SIG-M5 treated with dmso at 0.1 percent for 504 hours (cell line): ENCODE measurements at regions not wholly inside any gene's neighbourhood (a gene's known extent, or its start where the extent isn't known, plus 50 kb on each side); places are given as distances from the start of the nearest gene placed in this dataset.
A peak's percentile ranks its signal among the peaks of the same experiment; 100 is the strongest.

Source experiments
- DNase-seq: peaks from one replicate; lab custom pipeline; 2025; ENCODE audit not compliant: unreplicated experiment; lab: John Stamatoyannopoulos, UW

DNA sequence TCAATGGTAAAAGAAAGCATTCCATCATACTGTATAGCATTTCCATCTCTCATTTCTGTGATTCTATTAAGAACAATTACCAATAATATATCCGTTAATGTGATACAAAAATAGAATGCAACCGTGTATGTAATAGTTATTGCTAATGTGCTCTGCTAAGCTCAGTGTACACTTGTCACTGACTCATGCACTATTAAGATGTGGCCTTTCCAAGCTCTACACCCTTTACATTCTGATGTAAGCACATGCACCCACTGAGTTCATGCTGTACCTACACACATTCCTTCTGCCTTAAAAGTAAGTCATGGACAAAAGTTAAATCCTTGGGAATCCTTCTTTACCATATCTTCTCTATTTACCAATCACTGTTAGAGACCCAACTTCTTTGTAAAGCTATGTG, 319.1 kb downstream of the ZSWIM6 start:
- DNase-seq, result no peak

DNA sequence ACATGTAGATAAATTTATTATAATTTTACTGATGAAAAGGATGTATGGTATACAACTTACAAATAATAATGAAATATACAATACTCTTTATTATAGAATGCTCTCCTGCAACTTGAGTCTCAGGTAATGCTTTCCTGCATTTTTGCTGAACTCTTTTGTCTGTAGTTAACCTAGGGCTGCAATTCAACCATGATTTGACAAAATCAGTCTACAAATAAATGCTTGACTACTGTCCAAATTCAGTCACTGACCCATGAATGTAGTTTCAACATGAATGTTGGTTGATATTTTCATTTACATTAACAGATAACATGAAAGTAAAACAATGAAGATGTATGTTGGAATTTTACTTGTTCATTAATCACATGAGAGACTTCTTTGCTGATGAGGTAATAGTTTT, 320.9 kb downstream of the ZSWIM6 start:
- no peak for DNase-seq

DNA sequence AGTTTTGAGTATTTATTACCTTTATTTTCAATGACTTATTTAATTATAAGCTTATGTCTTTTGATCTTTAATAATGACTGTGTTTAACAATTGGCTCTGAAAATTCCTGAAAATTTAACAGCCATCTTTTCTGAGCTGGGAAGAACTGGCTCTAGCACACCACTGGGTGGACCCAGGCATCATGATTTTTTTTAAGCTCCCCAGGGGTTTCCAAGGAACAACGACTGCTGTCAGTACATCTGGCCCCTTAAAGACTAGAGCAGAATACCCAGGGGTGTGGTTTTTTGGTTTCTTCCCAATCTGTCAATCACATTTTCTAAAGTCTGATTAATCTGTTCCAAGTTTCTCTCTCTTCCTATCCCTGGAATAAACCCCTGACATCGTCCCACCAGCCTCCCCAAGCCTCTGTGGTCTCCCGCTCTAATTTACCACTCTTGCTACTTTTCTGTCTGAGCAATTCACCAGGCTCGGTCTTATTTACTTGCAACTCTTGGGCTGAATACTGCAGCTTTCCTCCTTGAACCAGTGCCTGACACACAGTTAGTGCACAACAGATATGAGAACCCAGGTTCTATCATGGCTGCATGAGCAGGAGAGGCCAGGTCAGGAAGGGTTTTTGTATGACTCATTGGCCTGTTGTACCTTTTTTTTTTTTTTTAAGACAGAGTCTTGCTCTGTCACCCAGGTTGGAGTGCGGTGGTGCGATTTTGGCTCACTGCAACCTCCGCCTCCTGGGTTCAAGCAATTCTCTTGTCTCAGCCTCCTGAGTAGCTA, 321.9 kb downstream of the ZSWIM6 start:
- DNase-seq, result no peak

DNA sequence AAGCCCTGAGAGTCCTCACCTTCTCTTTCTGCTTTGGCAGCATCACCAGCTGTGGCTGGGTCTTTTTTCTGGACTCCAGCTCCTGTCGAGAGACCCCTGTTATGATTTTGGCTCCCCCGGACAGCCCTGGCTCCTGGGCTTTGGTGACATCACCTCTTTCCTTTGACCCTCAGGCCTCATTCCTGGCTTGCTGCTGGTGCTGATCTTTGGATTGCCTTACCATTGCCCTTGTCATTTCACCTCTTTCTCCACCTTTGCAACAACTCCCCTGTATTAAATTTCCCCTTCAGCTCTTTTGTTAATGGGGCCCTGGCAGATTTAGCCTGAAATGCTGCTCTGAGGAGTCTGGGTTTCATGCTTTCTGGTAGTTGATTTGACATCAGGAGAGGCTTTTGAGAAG, 322.8 kb downstream of the ZSWIM6 start:
- no peak for DNase-seq

DNA sequence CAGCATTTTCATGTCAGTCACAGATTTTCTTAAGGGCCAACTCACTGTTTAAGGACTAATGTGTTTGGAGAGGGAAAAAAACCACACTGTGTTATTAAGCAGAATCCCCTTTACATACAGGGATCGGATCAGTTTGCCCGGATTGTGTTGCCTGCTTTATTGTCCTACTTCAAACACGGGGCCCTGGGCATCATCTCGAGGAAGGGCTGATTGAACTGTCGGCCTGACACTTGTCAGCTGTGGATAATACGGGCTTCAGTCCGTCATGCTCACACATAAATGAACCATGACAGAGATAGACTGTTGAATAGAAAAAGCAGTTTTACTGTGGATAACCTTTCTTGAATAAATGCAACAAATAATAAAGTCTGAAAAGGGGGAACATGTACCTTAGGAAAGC, 325.0 kb downstream of the ZSWIM6 start:
- no peak for DNase-seq

DNA sequence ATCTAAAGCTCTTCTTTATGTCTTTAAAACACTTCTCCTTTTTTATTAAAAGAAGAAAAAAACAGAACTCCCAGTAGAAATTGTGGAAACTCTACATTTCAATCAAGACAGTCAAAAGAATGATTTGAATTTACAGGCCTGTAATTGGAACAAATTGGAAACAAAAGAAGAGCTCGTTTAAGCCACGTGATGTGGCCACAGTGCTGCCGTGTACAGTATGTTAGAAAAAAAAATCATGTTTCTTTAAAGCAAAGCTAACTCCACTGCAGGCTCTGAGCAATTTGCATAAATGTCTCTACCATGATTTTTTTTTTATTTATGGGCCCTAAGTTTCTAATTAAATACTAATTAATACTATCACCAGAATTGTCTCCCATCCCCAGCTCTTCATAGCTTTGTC, 325.6 kb downstream of the ZSWIM6 start:
- no peak for DNase-seq

DNA sequence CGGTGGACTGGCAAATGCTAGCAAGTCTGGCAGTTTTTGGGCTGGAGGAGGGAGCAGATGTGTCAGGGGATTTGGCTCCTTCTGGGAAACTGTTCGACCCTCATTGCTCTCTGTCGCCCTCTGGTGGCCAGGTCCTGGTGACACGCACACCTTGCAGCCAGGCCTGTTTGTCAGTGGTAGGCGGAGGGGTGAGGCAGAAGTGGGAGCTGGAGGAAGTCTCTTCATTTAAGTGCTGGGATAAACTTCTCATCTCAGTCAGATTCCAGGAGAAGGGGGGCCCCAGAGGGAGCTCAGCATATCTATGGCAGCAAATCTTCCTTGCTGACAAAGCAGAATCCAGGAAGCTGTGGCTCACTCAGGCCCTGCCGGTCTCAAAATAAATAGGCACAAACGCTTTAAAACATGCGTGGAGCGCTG, 326.5 kb downstream of the ZSWIM6 start:
- DNase-seq, result peak; percentile 35

DNA sequence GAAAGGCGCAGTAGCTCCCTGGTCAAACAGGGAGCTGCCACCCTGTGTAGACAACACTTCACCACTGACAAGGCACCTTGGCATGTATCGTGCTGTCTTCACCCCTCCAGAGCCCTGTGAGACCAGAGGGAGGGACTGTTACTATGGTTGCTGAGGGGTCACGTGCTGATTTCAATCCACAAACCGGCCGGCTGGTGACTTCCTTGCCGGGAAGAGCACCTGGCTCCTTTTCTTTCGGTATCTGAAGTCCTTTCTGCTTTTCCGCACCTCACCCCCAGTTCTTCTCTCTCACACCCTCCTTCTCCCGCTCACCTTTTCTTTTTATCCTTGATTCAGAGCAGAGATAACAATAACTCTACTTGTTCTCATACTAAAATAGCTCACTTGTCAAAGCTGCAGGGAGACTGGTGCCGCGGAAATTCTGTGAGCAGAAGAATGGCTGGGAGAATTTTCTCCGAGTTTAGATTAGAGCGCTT, 327.2 kb downstream of the ZSWIM6 start:
- no peak for DNase-seq

DNA sequence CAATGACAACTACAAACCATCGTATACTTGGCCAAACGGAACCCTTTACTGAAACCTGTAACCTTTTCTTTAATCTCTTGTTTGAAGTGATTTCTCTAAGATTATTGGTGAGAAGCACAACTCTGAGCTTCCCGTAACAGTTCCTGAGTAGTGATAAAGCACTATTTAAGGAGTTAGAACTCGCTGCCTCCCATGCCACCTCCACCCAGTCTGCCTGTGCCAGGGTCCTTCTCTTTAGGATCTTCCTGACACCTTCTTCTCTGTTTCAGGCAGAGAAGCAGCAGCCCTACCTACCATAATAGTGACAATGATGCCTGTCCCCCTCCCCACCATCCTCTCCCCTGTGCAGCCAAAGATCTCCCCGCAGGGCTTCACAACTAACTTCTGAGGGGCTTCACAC, 330.6 kb downstream of the ZSWIM6 start:
- DNase-seq, result no peak

DNA sequence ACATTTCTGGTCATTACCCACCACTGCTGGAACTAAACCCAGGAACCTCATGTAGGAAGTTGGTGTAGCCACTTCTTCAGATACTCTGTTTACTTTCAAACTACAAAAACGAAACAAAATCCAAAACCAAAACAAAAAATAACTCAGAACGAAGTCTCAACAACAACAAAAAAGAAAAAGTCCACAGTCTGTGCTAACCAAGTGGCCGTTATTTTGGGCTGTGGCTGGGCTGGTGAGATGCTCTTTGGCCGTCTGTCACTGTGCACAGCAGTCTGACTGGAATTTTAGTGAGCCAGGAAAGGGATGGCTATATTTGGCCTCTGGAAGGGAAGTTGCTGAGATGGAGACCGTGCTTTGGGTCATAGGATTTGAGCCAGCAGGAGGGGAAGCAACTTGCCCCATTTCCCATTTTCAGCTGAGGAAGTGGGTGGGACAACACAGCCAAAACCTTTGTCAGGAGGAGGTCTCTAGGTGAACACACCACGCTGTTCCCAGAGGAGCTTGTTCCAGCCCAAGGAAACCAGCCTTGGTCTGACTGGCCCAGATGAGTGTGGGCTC, 334.1 kb downstream of the ZSWIM6 start:
- no peak for DNase-seq

DNA sequence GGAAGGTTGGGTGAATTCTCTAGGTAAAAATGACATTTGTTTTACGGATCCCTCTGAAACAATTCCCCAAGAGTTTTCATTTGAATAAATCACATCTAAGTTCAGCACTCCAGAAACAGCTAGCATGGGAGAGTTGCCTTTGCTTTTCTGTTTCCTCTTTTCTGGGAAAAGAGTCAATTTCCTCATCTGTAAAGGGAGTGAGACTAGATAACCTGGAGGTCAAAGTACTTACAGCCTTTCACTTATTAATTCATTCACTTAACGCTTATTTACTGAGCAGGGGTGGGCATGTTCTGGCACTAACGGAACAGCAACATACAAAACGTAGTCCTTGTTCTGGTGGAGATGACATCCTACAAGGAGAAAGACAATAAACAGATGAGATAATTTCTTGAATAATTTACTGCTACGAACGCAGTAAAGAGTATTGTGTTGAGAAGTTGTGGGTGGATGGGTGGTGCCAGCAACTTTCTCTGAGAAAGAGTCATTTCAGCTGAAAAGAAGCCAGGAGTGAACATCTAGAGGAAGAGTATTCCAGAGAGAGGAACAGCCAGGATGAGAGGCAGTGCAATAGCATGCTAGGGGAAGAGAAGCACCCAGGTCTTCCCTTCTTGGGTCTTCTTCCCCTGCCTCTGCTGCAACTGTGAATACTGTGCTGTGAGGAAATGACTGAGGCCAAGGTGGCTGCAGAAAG, 335.6 kb downstream of the ZSWIM6 start:
- DNase-seq, result no peak

DNA sequence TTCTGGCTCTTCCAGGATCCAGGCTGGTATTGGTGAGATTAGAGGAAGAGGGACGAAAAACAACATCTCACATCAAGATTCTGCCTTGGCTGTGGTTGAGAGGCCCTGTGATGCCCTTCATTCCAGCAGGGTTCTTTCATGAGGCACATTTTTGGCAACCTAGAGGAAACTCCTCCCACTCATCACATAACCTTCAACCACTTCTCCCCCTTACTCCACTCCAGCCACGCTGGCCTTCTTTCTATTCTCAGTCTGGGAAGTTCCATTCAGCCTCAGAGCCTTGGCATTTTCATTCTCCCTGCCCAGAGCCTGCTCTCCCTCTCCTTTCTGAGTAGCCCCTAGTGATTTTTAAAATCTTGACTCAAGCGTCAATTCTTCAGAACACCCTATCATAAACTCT, 337.5 kb downstream of the ZSWIM6 start:
- no peak for DNase-seq

DNA sequence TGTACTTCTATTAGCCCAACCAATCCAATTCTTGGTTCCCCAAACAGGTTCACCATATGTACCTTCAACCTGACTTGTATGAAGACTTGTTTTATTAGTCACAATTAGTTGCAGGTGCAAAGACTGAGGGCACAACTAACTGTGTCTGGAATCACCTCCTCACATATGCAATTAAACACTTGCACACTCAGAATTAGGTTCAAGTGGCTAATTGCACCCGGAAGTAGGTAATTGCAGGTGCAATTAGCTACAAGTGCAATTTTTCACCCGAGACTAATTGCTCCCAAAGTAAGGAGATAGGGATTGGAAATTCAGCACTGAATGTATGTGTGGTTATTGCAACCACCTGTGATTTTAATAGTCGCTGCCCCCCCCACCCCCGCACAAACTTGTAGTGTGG, 338.9 kb downstream of the ZSWIM6 start:
- DNase-seq, result no peak

DNA sequence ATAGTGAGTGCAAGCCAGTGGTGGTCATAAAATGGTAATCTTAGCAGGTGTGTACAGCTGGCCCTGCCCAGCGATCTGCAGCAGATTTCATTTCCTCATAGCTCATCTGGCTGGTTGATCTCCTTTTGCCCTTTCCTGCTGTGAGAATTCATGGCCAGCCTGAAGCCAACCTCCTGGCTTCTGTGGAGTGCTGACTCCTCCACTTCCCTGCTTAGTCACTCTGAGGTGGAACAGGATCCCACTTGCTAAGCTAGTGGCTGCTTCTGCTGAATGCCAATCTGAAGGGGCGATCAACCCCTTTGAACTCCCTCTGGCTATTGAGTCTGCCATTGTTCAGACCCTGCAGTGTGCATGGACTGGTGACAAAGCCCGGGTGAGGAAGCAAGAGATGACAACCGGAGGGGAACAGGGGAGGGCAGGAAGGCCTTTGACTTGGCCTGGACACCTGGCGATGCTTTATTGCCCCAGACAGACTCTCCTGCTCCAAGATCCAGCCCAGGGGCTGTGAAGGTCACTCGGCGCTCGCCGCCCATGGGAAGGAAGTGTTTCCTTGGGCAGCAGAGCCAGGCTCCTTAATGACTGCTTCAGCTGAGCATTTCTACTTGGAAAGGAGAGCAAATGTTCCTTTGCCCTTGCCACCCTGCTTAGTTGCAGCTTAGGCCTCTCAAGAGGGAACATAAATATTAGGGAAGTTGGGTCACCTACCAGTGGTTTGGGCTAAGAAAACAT, 341.1 kb downstream of the ZSWIM6 start:
- no peak for DNase-seq

DNA sequence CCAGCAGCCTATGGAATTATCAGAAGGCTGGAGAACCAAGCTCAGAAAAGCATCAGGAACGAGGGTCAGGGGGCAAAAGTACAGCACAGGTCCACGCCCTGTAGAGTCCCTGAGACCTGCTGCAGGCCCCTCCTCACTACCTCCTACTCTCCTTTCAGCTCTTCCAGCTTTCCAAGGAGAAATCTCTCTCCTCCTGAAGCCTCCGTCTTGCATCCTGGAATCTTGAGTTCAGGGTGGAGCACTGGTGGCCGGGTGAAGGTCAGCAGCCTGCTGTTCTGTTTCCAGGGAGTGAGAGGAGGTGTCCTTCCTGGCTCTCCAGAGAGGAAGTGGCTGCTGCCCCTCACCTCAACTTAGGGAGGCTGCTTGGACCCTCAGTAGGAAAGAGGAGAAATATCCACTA, 342.3 kb downstream of the ZSWIM6 start:
- DNase-seq, result no peak

DNA sequence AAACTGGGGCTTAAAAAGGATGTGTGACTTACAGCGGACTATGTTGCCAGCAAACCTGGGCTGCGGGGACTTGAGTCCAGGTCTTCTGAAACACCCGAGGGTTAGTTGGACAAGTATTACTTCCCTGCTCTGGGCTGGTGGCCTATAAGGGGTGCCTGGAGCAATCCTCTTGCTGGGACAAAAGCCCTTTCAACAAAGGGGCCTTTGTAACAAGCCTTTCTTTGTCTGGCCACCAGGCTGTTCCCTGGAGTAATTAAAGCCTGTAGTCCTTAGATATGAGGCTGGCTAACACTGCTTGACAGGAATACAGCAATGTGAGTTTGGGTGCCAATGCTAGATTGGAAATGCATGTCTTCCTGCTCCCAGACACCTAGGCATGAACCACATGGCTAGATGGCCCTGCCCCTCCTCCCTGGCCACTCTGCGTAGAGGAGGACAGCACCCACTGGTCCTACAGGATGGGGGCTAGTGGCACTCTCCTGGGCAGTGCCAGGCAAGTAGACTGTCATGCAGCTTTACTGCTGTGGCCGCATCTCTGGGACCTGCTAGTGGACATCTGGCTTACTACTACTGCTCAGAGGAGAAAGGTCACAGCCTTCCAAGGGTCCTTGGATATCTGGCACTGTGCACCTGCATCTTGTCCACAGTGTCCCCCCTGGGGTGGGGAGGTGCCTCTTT, 343.1 kb downstream of the ZSWIM6 start:
- DNase-seq, result no peak

DNA sequence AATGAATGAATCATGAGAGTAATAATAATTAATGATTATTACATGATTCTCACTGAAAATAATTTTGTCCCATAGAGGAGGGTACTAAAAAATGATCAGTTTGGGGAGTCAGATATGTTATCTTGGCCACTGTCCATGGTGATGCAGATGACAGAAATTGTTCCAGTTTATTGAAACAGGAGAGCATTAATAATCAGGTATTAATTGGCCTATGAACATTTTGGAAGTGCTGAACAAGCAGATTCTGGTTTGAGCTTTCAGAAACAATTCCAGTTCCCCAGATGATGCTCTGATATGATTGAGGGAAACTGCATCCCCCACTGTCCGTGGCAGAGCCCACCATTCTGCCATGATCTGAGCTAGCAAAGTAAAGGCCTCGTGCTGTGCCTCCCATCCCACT, 345.2 kb downstream of the ZSWIM6 start:
- no peak for DNase-seq

DNA sequence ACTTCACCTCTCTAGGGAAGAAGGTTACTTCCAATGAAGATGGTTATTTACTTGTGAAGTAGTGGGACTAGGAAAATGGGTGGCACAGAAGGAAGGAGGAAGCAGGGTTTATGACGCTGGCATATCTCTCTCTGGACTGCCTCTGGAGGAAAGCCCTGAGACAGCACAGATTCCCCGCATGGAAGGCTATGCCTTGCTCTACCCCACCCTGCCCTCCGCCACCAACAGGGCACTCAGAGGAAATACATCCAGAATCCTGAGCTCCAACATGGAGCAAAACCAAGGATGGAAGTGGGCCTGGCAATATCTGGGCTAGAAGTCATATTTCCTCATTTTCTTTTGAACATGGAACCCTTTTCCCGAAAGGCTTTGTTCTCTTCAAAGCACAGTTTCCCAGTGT, 346.9 kb downstream of the ZSWIM6 start:
- no peak for DNase-seq

DNA sequence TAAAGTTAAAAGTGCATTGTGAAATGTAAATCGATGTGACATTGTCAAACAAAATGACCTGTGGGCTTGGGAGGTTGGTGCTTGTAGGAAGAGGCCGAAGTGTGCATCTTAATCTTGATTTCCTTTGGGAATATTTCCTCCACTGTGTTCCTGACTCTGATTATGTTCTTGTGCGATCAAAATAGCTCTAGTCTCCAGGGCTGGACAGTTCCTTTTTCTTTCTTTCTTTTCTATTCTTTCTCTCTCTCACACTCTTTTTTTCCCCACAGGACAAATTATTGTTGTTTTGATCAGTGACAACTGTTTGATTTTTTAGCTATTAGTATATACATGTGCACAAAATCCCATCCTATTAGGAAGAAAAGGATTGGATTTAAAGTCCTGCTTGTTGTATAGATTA, 347.5 kb downstream of the ZSWIM6 start:
- DNase-seq, result no peak

DNA sequence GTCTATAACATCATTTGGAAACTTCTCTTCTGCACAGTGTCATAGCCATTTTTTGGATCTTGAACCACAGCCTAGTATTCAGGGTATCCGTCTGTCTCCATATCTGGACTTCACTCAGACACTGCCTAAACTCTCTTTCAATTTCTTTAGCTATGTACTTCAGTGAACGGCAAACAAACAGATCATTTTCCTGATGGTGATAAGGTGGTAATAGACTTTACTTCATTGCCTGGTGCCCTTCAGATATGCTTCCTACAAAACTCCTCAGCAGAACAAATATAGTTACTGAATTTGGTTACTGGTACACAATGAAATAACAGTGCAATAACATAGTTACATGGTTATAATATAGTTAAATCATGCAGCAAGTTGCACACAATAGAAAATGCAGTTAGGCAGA, 348.2 kb downstream of the ZSWIM6 start:
- no peak for DNase-seq

DNA sequence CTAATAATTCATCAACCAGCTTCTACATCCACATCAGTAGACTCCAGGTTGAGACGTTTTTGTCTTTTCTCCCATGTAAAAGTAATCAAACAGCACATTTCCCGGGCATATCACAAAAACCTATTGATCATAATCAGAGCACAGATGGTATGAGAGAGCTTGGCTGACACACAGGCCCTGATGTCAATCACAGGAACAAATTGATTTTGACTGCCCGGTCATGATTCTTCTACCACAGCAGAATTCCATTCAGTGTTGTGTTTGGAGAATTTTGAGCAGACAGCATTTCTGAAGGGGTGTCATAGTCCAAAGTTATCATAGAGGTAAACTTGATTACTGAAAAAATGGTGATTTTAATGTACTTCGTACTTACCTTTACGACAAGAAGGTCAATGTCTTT, 351.1 kb downstream of the ZSWIM6 start:
- DNase-seq, result no peak
